Right lobe of liver (tissue), 6 donors: ENCODE measurements at regions not wholly inside any gene's neighbourhood (a gene's known extent, or its start where the extent isn't known, plus 50 kb on each side); places are given as distances from the start of the nearest gene placed in this dataset.

Experiments
- ATAC-seq, 4 donors: fragments of 200-7000 bp; cut with Tn5 transposase; one replicate each; pipeline ENCODE4 v1.9.1; 2020; ENCODE audit warnings: mild to moderate bottlenecking in 4 of 4, moderate library complexity in 4 of 4
- DNase-seq, 3 donors: peaks; one replicate each; pipeline ENCODE4 v3.0.0-alpha.2; 2020
- H3K27ac ChIP-seq, 3 donors: fragments of 200-600 bp; one replicate each; pipeline ENCODE4 v1.8.0; 2022
- H3K27me3 ChIP-seq, 2 donors: fragments of 200-600 bp; one replicate each; pipeline ENCODE4 v1.8.0; 2022
- H3K36me3 ChIP-seq, 4 donors: fragments of 200-600 bp; sonication (generic) in 1 of 4; one replicate each; pipeline versions ENCODE4 v1.5.1 to v1.8.0; 2017 to 2022; ENCODE audit warnings: control low read depth in 1 of 4
- H3K4me1 ChIP-seq, 4 donors: fragments of 200-600 bp; sonication (generic) in 1 of 4; one replicate each; pipeline versions ENCODE4 v1.5.1 to v1.8.0; 2017 to 2022; ENCODE audit warnings: control low read depth in 1 of 4
- H3K4me3 ChIP-seq, 3 donors: fragments of 200-600 bp; one replicate each; pipeline ENCODE4 v1.8.0; 2022
- H3K9me3 ChIP-seq, 4 donors: fragments of 200-600 bp; sonication (generic) in 1 of 4; one replicate each; pipeline versions ENCODE4 v1.5.1 to v1.8.0; 2017 to 2022; ENCODE audit warnings: control low read depth in 1 of 4
- CTCF ChIP-seq, 4 donors: fragments of 200-600 bp in 3 of 4; fragments of 450-650 bp in 1 of 4; IDR thresholded peaks; one replicate each; pipeline versions ENCODE4 v1.5.1 to v1.8.0; 2016 to 2022; ENCODE audit warnings: antibody characterized with exemption in 4 of 4, mild to moderate bottlenecking in 2 of 4
- POLR2A ChIP-seq: fragments of 450-650 bp; IDR thresholded peaks from one replicate; pipeline ENCODE4 v1.6.1; 2017; ENCODE audit warnings: antibody characterized with exemption, mild to moderate bottlenecking
- WGBS: methylation state at CpG from one replicate; pipeline ENCODE4 v1.1.6; 2018; ENCODE audit warnings: low coverage, low lambda C conversion rate; ENCODE audit not compliant: insufficient coverage; ENCODE audit errors: missing lambda C conversion rate; 5-methylcytosine and 5-hydroxymethylcytosine counted together
- intact Hi-C, 2 donors: fragments of 100-400 bp; cut with DNase I; formaldehyde crosslinking; loops; one replicate each; pipeline versions ENCODE4 v1.11.2 to v1.14.1; 2022
- donor health status: DM: no; HTN: yes; CAD: no.
- donor health status: DM: no; HTN: no; CAD: no.
- donor health status: DM: no; HTN: no; CAD: no.
- donor health status: DM: no; HTN: yes; CAD: no.
- donor health status: DM: no; HTN: yes; CAD: no.

- 57% methylated on average over 4 of the region's 4 CpGs for WGBS
- intact Hi-C loops, result no loop called here
Observed at GRCh38 chr3:53973905-53974304, 82.2 kb upstream of the SELENOK start.

GRCh38 chr3:53970661-53971060 is 79.0 kb upstream of the SELENOK start:
- intact Hi-C loops, result no loop called here
- TF ChIP-seq POLR2A, result no peak
- TF ChIP-seq CTCF (IDR thresholded peaks at IDR 0.05), result no peak
- H3K27me3 ChIP-seq, result no peaks in the 10 kb centered on the region
- H3K4me1 ChIP-seq, result no peaks in the 10 kb centered on the region
- H3K36me3 ChIP-seq, result no peaks in the 10 kb centered on the region
- ATAC-seq (no peak), DNase-seq (no peak)
- H3K27ac ChIP-seq, result no peak overlapping the region
- WGBS, result 33% methylated on average over 3 of the region's 3 CpGs
- no peak overlapping the region for H3K4me3 ChIP-seq
- H3K9me3 ChIP-seq, result no peaks in the 10 kb centered on the region

More at GRCh38 chr3:53973905-53974304, 82.2 kb upstream of the SELENOK start:
- ATAC-seq, result no peak
- H3K9me3 ChIP-seq, result no peaks in the 10 kb centered on the region
- no peaks in the 10 kb centered on the region for H3K4me1 ChIP-seq
- no peak for TF ChIP-seq CTCF (IDR thresholded peaks at IDR 0.05)
- no peak for TF ChIP-seq POLR2A
- H3K27ac ChIP-seq, result no peak overlapping the region
- DNase-seq, result no peak
- H3K4me3 ChIP-seq, result no peak overlapping the region
- no peaks in the 10 kb centered on the region for H3K27me3 ChIP-seq
- no peaks in the 10 kb centered on the region for H3K36me3 ChIP-seq

- WGBS, result 81% methylated on average over 4 of the region's 7 CpGs
- DNase-seq, result no peak
- no peak overlapping the region for H3K4me3 ChIP-seq
- intact Hi-C loops, result no loop called here
- H3K4me1 ChIP-seq, result no peaks in the 10 kb centered on the region
- H3K9me3 ChIP-seq, result no peaks in the 10 kb centered on the region
- no peaks in the 10 kb centered on the region for H3K27me3 ChIP-seq
- no peak overlapping the region for H3K27ac ChIP-seq
- no peaks in the 10 kb centered on the region for H3K36me3 ChIP-seq
- TF ChIP-seq POLR2A, result no peak
- no peak for TF ChIP-seq CTCF (IDR thresholded peaks at IDR 0.05)
- no peak for ATAC-seq
Observed at GRCh38 chr3:53969086-53969485, 77.4 kb upstream of the SELENOK start.

GRCh38 chr3:53965291-53965690 is 73.6 kb upstream of the SELENOK start:
- intact Hi-C loops, result no loop called here
- ATAC-seq, result no peak
- Histone ChIP-seq H3K9me3 (no peaks in the 10 kb centered on the region), H3K36me3 (no peaks in the 10 kb centered on the region), H3K27ac (no peak overlapping the region), H3K27me3 (no peaks in the 10 kb centered on the region), H3K4me3 (no peak overlapping the region), H3K4me1 (no peaks in the 10 kb centered on the region)
- TF ChIP-seq POLR2A (no peak), CTCF (IDR thresholded peaks at IDR 0.05) (no peak)
- 57% methylated on average over 1 of the region's 1 CpG for WGBS
- DNase-seq, result no peak

GRCh38 chr3:53957831-53958230 is 66.2 kb upstream of the SELENOK start:
- 81% methylated on average over 7 of the region's 10 CpGs for WGBS
- intact Hi-C loops, result no loop called here
- no peaks in the 10 kb centered on the region for H3K4me1 ChIP-seq
- ATAC-seq (no peak), DNase-seq (no peak)
- H3K36me3 ChIP-seq, result no peaks in the 10 kb centered on the region
- TF ChIP-seq CTCF (IDR thresholded peaks at IDR 0.05) (no peak), POLR2A (no peak)
- no peaks in the 10 kb centered on the region for H3K9me3 ChIP-seq
- no peak overlapping the region for H3K27ac ChIP-seq
- no peak overlapping the region for H3K4me3 ChIP-seq
- no peaks in the 10 kb centered on the region for H3K27me3 ChIP-seq
